ENCODE measurements at regions not wholly inside any gene's neighbourhood (a gene's known extent, or its start where the extent isn't known, plus 50 kb on each side); places are given as distances from the start of the nearest gene placed in this dataset.

GRCh38 chr2:78699696-78700095 lies 325.8 kb upstream of the REG3G start:
- no peak for TF ChIP-seq CTCF (IDR thresholded peaks at IDR 0.05; ENCODE audit: low read depth, low read length, missing input control)
- no peak for TF ChIP-seq GABPA (IDR thresholded peaks at IDR 0.05 in 1 of 2, conservative IDR thresholded peaks at IDR 0.05 in 1 of 2)
- no peak for TF ChIP-seq RAD21 (IDR thresholded peaks at IDR 0.05)
- no peak for TF ChIP-seq MAX (IDR thresholded peaks at IDR 0.05)
- TF ChIP-seq, protein P1, sequence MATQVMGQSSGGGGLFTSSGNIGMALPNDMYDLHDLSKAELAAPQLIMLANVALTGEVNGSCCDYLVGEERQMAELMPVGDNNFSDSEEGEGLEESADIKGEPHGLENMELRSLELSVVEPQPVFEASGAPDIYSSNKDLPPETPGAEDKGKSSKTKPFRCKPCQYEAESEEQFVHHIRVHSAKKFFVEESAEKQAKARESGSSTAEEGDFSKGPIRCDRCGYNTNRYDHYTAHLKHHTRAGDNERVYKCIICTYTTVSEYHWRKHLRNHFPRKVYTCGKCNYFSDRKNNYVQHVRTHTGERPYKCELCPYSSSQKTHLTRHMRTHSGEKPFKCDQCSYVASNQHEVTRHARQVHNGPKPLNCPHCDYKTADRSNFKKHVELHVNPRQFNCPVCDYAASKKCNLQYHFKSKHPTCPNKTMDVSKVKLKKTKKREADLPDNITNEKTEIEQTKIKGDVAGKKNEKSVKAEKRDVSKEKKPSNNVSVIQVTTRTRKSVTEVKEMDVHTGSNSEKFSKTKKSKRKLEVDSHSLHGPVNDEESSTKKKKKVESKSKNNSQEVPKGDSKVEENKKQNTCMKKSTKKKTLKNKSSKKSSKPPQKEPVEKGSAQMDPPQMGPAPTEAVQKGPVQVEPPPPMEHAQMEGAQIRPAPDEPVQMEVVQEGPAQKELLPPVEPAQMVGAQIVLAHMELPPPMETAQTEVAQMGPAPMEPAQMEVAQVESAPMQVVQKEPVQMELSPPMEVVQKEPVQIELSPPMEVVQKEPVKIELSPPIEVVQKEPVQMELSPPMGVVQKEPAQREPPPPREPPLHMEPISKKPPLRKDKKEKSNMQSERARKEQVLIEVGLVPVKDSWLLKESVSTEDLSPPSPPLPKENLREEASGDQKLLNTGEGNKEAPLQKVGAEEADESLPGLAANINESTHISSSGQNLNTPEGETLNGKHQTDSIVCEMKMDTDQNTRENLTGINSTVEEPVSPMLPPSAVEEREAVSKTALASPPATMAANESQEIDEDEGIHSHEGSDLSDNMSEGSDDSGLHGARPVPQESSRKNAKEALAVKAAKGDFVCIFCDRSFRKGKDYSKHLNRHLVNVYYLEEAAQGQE (IDR thresholded peaks at IDR 0.05) = no peak
- TF ChIP-seq YY1 (IDR thresholded peaks at IDR 0.05) = no peak
- TF ChIP-seq RXRA (IDR thresholded peaks at IDR 0.05) = no peak
- TF ChIP-seq SP1 (IDR thresholded peaks at IDR 0.05) = no peak
- TF ChIP-seq ZBTB33 (IDR thresholded peaks at IDR 0.05) = no peak
- no peak for TF ChIP-seq EGR1 (IDR thresholded peaks at IDR 0.05; ENCODE audit: low read depth in 2 of 2)
- TF ChIP-seq TAF1 (conservative IDR thresholded peaks at IDR 0.05) = no peak
- no peak for TF ChIP-seq HNF4G (IDR thresholded peaks at IDR 0.05)
- no peak for TF ChIP-seq ATF3 (IDR thresholded peaks at IDR 0.05)
- TF ChIP-seq JUND (IDR thresholded peaks at IDR 0.05) = no peak
